Activated naive CD8-positive, alpha-beta T cell treated with anti-CD3 and anti-CD28 coated beads, Interleukin-2, amount 50 U/mL, for 24 hours (primary cell): ENCODE measurements at regions not wholly inside any gene's neighbourhood (a gene's known extent, or its start where the extent isn't known, plus 50 kb on each side); places are given as distances from the start of the nearest gene placed in this dataset.

ENCODE experiments used
- ATAC-seq: fragments of 150-1000 bp; cut with Tn5 transposase; one replicate; pipeline ENCODE4 v1.10.0; 2021
- DNase-seq: peaks from one replicate; pipeline ENCODE4 v3.0.0; 2021
- H3K27ac Mint-ChIP-seq: one replicate; pipeline ENCODE4 v1.8.0; 2021; ENCODE audit warnings: mild to moderate bottlenecking, mixed read lengths
- H3K27me3 Mint-ChIP-seq: one replicate; pipeline ENCODE4 v1.8.0; 2021; ENCODE audit warnings: mixed read lengths
- H3K36me3 Mint-ChIP-seq: one replicate; pipeline ENCODE4 v1.8.0; 2021; ENCODE audit warnings: low read depth, mixed read lengths
- H3K4me1 Mint-ChIP-seq: one replicate; pipeline ENCODE4 v1.8.0; 2021; ENCODE audit warnings: mixed read lengths
- H3K4me3 Mint-ChIP-seq: one replicate; pipeline ENCODE4 v1.8.0; 2021; ENCODE audit warnings: mild to moderate bottlenecking, moderate library complexity, mixed read lengths
- H3K9me3 Mint-ChIP-seq: one replicate; pipeline ENCODE4 v1.8.0; 2021; ENCODE audit warnings: mixed read lengths

DNA sequence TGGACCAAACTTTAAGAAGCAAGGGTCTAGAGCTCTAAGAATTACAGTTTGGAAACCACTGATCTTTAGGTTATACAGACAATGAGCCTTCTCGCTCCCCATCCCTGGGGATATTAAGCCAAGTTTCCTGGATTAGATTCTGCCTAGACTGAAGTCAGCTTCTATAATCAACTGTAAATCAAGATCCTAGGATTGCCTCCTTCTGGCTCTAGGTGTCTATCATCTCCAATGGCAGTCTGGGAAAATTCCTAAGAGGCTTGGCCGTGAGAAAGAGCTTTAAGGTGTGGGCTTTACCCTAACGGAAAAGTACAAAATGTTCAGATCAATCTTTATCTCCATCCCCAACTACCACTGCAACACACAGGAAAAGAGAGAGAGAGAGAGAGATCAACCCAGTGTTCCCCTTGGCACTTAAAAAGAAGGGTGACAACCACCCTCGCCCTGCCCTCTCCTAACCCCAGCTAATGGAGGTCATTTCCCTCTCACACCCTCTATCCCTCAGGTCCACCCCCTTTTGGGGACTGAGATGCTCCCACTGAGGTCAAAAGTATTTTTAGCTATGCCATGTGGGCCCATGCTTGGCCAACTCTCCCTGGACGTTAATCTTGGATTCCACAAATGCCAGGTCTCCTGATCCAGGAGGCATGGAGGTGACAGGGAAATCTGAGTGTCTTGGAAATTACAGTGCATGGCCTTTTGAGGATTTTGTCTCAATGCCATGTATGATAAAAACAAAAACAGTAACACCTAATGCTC is 202.8 kb upstream of the BCL6 start:
- H3K27me3 Mint-ChIP-seq = no peaks in the 10 kb centered on the region
- H3K9me3 Mint-ChIP-seq = no peaks in the 10 kb centered on the region
- DNase-seq (no peak), ATAC-seq (no peak)
- peaks cover 14% of the 10 kb centered on the region for H3K4me1 Mint-ChIP-seq
- no peaks in the 10 kb centered on the region for H3K36me3 Mint-ChIP-seq
- no peak overlapping the region for H3K4me3 Mint-ChIP-seq
- no peak overlapping the region for H3K27ac Mint-ChIP-seq

DNA sequence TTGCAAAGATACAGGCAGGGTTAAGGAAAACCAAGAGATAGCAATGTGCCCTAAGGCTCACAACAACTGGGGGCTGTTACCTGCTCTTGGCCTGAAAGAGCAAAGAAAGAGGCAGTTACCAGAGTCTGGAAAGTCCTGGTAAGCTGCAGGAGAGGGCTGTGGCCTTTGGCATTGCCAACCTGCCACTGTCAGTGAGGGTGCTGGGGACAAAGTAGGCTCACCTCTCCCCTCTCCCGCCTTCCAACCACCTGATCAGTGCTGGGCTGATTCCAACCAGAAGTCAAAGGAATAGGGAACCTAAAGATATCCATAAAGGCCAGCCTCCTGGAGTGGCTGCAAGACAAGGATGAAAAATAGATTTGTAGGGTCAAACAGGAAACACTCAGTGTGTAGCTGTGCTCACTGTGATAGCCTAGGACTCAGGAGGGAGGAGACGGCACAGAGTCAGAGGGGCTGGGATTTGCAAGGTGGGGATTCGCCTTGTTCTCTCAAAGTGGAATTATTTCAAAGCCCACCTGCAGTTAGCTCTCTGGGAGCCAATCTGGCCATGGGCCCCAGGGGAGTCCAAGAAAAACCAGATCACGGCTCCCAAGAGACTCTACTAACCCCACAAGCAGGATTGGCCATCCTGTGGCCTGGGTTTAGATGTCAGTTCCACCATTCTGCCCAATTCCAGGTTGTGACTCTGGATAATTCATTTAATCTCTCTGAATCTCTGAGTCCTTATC is 204.0 kb upstream of the BCL6 start:
- Mint-ChIP-seq H3K4me1 (peaks cover 18% of the 10 kb centered on the region), H3K27ac (no peak overlapping the region), H3K9me3 (no peaks in the 10 kb centered on the region), H3K4me3 (no peak overlapping the region), H3K36me3 (no peaks in the 10 kb centered on the region), H3K27me3 (no peaks in the 10 kb centered on the region)
- no peak for DNase-seq
- ATAC-seq = no peak

DNA sequence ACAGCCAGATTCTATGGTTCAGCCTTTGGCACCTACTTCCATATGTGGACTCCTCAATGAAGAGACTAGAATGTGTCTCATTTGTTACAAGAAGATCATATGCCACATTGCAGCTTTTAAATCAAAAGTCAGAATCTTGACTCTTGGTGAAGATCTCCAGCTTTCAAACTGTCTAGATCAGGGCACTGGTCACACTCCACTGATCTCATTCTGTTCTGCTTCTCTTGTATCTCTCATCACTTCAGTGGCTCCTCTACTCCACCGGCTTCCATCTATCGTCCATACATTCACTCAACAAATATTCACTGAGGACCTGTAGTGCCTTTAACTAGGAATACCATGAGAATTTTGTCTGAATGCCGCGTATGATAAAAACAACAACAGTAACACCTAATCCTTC is 203.3 kb upstream of the LPP start:
- DNase-seq (no peak), ATAC-seq (no peak)
- H3K27ac Mint-ChIP-seq = no peak overlapping the region
- no peaks in the 10 kb centered on the region for H3K9me3 Mint-ChIP-seq
- H3K4me1 Mint-ChIP-seq = peaks cover 31% of the 10 kb centered on the region
- H3K4me3 Mint-ChIP-seq = no peak overlapping the region
- H3K36me3 Mint-ChIP-seq = no peaks in the 10 kb centered on the region
- H3K27me3 Mint-ChIP-seq = no peaks in the 10 kb centered on the region

DNA sequence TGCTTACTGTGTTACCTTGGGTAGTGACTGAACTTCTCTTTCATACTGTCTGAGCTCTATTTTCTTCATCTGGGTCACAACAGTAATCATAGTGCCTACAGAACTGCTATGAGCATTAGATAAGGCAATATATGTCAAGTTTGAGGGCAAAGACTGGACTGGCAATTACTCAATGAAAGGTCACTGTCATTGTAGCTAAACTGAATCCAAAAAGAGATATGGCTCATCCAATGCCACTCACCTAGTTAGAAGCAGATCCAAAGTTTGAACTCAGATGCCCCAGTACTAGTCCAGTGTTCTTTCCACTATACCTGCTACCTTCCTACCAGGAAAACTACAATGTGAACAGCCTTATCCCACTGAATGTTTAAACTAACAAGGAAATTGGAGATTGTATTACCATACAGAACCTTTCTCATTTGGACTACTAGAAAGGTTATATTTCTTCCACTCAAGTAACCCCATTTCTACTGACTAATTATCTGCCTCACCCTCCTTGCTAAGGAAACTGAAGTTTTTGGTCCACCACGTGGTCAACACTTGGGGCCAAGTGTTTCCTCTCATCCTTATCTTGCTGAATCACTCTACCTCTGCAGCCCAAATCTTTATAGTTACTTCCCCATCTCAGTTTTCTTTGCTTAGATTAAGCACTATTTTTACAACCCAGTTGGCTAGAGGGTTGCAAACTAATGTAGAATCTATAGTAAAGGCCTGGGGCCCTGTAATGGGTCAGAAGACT is 202.3 kb upstream of the LPP start:
- H3K4me1 Mint-ChIP-seq = peaks cover 38% of the 10 kb centered on the region
- H3K27ac Mint-ChIP-seq = peak overlapping the region; percentile 36
- DNase-seq (no peak), ATAC-seq (peak; percentile 50)
- H3K27me3 Mint-ChIP-seq = no peaks in the 10 kb centered on the region
- H3K9me3 Mint-ChIP-seq = no peaks in the 10 kb centered on the region
- no peaks in the 10 kb centered on the region for H3K36me3 Mint-ChIP-seq
- H3K4me3 Mint-ChIP-seq = no peak overlapping the region

DNA sequence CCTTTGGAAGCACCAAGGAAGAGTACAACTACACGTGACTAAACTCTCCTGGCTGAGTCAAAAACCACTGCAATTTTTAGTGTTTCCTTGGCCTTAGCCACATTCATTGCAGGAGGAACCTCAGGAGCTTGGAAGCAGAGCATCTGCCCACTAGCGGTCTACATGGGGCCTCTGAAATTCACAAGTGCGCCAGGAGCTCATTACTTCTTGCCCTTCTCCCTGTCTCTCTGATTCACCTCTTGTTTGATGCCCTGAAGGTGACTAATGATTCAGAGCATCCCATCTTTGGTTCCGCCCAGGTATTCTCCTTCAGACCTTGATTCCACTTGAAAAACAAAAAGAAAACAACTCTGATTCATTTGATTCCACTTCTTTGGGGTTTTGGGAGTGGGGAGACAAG is 201.1 kb upstream of the LPP start:
- DNase-seq (no peak), ATAC-seq (no peak)
- Mint-ChIP-seq H3K9me3 (no peaks in the 10 kb centered on the region), H3K27ac (no peak overlapping the region), H3K4me3 (no peak overlapping the region), H3K27me3 (no peaks in the 10 kb centered on the region), H3K36me3 (no peaks in the 10 kb centered on the region), H3K4me1 (peaks cover 49% of the 10 kb centered on the region)

DNA sequence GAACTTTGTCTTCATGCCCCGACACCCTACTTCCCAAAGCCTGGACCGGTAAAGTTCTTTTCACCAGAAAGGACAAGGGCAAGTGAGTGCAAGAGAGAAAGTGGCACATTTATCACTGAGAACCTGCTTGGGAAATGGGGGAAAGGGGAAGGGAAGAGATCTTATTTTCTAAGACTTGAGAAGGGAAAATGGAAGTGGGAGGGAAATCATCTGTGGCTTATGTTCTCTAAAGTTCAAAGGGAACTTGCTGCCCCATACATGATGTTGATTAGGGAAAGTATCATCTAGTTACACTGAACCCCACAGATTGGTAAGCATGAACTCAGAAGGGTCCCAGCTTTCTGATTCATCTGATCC is 199.5 kb upstream of the LPP start:
- Mint-ChIP-seq H3K27ac (no peak overlapping the region), H3K9me3 (no peaks in the 10 kb centered on the region), H3K36me3 (no peaks in the 10 kb centered on the region), H3K4me3 (no peak overlapping the region), H3K4me1 (peaks cover 63% of the 10 kb centered on the region), H3K27me3 (no peaks in the 10 kb centered on the region)
- peak; percentile 16 for ATAC-seq
- no peak for DNase-seq

DNA sequence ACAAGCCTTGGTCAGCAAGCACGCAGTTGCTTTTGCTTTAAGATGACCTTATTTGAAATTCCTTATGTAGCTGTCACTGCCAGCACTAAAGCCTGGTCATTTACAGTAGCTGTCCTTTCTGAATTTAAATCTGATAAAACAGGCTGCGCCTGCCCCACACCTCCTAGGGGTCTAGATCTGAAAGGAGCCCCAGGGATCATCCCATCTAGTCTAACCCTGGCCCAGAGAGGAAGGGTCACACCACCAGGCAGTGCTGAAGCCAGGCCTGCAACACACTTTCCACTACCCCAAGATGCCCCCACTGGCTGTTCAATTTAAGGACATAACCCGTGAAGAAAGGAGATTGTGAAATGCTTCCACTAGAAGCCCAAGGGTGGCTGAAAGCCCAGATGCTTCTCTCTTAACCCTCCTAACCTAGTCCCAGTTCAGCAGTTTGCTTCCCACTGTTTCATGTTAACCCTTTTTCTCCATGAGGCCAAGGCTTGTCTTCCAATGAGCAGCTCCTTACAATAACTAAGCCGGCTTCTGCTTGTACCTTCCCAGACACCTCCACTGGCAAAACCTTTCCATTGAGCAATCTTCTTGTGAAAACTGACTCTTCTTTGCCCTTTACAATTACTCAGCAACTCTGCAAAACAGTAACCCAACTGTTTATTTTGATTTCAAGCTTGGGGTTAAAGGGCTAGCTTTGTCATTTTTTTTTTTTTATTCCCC is 198.9 kb upstream of the LPP start:
- no peak overlapping the region for H3K27ac Mint-ChIP-seq
- no peaks in the 10 kb centered on the region for H3K27me3 Mint-ChIP-seq
- DNase-seq (no peak), ATAC-seq (no peak)
- no peaks in the 10 kb centered on the region for H3K36me3 Mint-ChIP-seq
- H3K9me3 Mint-ChIP-seq = no peaks in the 10 kb centered on the region
- peaks cover 67% of the 10 kb centered on the region for H3K4me1 Mint-ChIP-seq
- no peak overlapping the region for H3K4me3 Mint-ChIP-seq

DNA sequence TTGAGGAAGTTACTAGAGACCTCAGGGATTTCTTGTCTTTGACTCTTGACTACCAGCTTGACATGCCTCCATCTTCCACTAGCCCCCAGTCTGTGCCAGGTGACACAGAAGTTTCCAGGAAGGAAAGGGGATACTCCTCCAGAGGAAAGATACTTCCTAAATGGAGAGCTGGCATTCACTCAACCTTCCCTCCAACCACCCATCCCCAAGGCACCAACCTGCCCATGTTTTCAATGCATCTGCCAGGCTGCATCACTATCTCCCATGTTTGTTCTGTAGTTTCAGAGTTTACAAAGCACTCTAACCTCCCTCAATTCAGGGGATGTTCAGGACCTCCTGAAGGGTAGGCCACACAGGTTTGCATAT is 198.4 kb upstream of the LPP start:
- Mint-ChIP-seq H3K36me3 (no peaks in the 10 kb centered on the region), H3K27me3 (no peaks in the 10 kb centered on the region)

DNA sequence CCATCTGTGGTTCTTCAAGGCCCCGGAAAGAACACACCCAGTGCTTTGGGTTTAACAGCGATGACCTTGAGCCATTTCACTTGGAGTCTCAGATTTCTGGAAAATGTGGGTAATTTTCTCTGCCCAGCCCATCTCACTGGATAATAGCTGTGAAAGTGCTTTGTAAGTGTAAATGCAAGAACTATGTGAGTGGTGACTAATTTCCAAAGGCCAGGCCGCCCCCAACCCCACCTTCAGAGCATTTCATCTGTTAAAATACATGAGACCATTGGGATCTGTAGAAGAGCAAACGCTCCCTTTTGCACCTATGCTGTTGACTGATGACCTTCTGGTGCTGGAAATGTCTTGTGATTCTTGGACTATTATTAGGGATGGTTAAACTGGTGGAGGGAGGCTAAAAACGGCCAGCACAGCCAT is 196.8 kb upstream of the LPP start:
- H3K4me1 Mint-ChIP-seq = peaks cover 54% of the 10 kb centered on the region
- H3K36me3 Mint-ChIP-seq = no peaks in the 10 kb centered on the region
- DNase-seq (peak; percentile 30), ATAC-seq (peak; percentile 61)
- H3K9me3 Mint-ChIP-seq = no peaks in the 10 kb centered on the region
- peak overlapping the region; percentile 28 for H3K27ac Mint-ChIP-seq
- H3K27me3 Mint-ChIP-seq = no peaks in the 10 kb centered on the region
- no peak overlapping the region for H3K4me3 Mint-ChIP-seq

More for the DNA sequence above, 198.4 kb upstream of the LPP start:
- no peaks in the 10 kb centered on the region for H3K9me3 Mint-ChIP-seq
- H3K27ac Mint-ChIP-seq = peak overlapping the region; percentile 49
- peaks cover 67% of the 10 kb centered on the region for H3K4me1 Mint-ChIP-seq
- ATAC-seq (no peak), DNase-seq (no peak)
- no peak overlapping the region for H3K4me3 Mint-ChIP-seq

DNA sequence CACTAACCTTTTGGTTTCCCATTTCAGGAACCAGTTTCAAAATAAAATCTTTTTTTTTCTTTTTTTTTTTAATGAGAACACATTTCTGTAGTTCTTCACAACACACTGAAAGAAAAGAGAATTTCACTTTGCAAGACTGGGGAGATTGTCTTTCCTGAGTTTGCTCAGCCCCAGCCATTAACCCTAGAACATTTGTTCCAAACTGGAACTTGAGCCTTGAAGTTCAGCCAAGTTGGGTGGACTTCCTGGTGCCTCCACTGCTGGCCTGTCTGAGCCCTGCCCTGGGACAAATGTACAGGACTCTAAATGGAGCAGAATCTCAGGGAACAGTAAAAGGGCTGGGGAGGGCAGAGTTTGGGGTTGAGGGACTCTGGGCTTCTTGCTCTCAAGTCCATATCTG is 196.4 kb upstream of the LPP start:
- Mint-ChIP-seq H3K36me3 (no peaks in the 10 kb centered on the region), H3K27ac (peak overlapping the region; percentile 28), H3K4me3 (no peak overlapping the region), H3K27me3 (no peaks in the 10 kb centered on the region), H3K9me3 (no peaks in the 10 kb centered on the region), H3K4me1 (peaks cover 53% of the 10 kb centered on the region)
- DNase-seq (no peak), ATAC-seq (no peak)

DNA sequence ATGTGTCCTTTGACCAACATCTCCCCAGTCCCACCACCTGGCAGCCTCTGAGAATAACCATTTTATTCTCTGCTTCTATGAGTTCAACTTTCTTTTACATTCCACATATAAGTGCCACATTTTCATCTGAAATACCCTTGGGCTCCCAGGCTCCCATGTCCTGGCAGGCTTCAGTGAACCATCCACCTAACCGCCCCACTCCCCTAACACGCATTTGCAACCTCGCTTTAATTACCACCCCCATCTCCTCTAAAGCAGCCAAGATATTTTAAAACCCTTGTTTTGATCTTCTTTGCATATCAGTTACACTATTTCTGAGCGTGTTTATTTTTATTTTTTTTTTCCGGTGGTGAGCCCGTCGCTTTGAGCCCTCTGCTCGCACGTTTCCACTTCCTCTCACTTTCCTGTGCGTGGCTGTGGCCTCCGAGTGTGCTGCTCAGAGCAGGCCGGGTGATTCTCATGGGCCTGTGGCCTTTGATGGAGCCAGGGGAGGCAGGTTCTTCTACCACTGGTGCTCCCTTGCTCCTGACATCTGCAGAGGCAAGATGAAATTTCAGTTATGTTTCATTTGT is 195.4 kb upstream of the LPP start:
- ATAC-seq (peak; percentile 55), DNase-seq (peak; percentile 54)
- peak overlapping the region; percentile 47 for H3K27ac Mint-ChIP-seq
- no peaks in the 10 kb centered on the region for H3K36me3 Mint-ChIP-seq
- H3K4me1 Mint-ChIP-seq = peaks cover 52% of the 10 kb centered on the region
- H3K9me3 Mint-ChIP-seq = no peaks in the 10 kb centered on the region
- no peaks in the 10 kb centered on the region for H3K27me3 Mint-ChIP-seq
- peak overlapping the region; percentile 27 for H3K4me3 Mint-ChIP-seq

DNA sequence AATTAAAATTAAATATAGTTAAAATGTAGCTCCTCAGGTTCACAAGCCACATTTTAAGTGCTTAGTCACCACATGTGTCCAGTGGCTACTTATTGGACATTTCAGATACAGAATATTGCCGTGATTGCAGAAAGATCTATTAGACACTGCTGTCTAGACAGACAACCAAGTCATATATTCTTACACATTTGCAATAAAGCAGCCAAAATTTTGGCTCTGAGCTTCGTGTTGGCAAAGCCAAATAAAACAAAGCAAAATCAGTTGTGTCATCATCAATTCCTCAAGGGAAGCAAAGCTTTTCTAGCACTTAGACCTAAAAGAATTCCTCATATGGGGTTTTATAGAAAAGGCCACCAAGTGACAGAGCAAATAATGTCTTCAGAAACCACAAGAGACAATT is 193.1 kb upstream of the LPP start:
- Mint-ChIP-seq H3K4me3 (no peak overlapping the region), H3K4me1 (peaks cover 43% of the 10 kb centered on the region), H3K9me3 (no peaks in the 10 kb centered on the region), H3K27me3 (peaks cover 2% of the 10 kb centered on the region), H3K27ac (no peak overlapping the region), H3K36me3 (no peaks in the 10 kb centered on the region)
- no peak for DNase-seq
- no peak for ATAC-seq

DNA sequence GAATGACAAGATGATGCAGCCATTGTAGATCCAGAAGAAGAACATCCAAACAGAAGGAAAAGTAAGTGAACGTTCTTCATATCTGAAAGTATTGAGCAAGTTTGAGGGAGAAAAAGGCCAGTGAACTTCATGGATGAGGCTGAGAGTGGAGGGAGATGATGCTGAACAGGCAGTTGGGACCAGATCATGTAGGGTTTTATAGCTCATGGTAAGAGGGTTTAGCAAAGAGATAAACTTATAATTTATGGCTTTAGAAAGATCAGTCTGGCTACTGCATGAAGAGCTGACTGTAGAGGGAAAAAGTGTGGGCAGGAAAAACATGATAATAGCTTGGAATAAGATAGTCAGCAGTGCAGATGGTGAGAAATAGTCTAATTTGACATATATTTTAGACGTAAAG is 192.6 kb upstream of the LPP start:
- ATAC-seq (peak; percentile 17), DNase-seq (no peak)
- no peak overlapping the region for H3K4me3 Mint-ChIP-seq
- H3K27me3 Mint-ChIP-seq = peaks cover 6% of the 10 kb centered on the region
- H3K27ac Mint-ChIP-seq = no peak overlapping the region
- H3K36me3 Mint-ChIP-seq = no peaks in the 10 kb centered on the region
- no peaks in the 10 kb centered on the region for H3K9me3 Mint-ChIP-seq
- H3K4me1 Mint-ChIP-seq = peaks cover 43% of the 10 kb centered on the region

DNA sequence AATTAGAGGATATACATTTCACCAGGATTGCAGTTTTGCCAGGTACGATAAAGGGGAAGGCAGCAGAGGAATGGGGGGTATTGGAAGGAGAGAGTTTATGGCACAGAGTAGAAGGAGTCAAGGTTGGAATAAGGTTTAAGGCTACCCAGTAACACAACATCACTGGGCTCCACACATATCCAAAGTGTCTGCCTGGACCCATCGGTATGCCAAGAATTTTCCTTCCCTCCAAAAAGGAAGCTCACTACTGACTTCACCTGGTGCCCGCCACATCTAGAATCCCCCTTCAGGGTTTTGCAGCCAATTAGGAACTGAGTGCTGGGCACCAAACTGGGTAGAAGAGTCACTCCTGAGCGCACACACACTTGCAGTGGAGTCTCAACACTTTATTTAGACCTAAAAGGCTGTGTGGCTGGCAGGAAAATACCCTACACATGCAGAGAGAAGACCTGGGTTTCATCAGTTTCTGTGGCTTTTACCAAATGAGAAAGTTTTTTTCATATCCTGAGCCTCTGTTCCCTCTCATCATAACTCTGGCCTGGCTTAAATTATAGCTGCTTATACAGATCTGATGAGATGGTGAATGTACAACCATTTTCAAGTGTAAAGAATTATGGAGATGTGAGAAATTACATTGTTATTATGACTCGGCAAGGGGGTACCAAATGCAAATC is 190.8 kb upstream of the LPP start:
- DNase-seq = no peak
- peaks cover 6% of the 10 kb centered on the region for H3K27me3 Mint-ChIP-seq
- ATAC-seq = peak; percentile 82
- H3K27ac Mint-ChIP-seq = no peak overlapping the region
- no peak overlapping the region for H3K4me3 Mint-ChIP-seq
- H3K36me3 Mint-ChIP-seq = no peaks in the 10 kb centered on the region
- peaks cover 35% of the 10 kb centered on the region for H3K4me1 Mint-ChIP-seq
- H3K9me3 Mint-ChIP-seq = no peaks in the 10 kb centered on the region
